ENCODE measurements at regions not wholly inside any gene's neighbourhood (a gene's known extent, or its start where the extent isn't known, plus 50 kb on each side); places are given as distances from the start of the nearest gene placed in this dataset.

- TF ChIP-seq CTCF (IDR thresholded peaks at IDR 0.05; ENCODE audit: insufficient read depth, low read length): no peak
- no peak for TF ChIP-seq POLR2AphosphoS5 (IDR thresholded peaks at IDR 0.05; ENCODE audit: low read depth)
- TF ChIP-seq GABPA (IDR thresholded peaks at IDR 0.05; ENCODE audit: low read depth): no peak
Measured at GRCh38 chr2:226087505-226088365, 688.2 kb downstream of the NYAP2 start.
